Spleen (tissue), 11 donors: ENCODE measurements at regions not wholly inside any gene's neighbourhood (a gene's known extent, or its start where the extent isn't known, plus 50 kb on each side); places are given as distances from the start of the nearest gene placed in this dataset.

Experiments
- DNase-seq: peaks from one replicate; pipeline ENCODE4 v3.0.0-alpha.2; 2020
- H3K27ac ChIP-seq, 8 donors: fragments of 200-600 bp; sonication (generic) in 7 of 8; 1 replicate in 4 of 8; 2 replicates in 4 of 8; pipeline versions ENCODE4 v1.5.0 to v1.8.0; 2016 to 2021; ENCODE audit warnings: inconsistent platforms in 4 of 8, mild to moderate bottlenecking in 4 of 8, moderate library complexity in 1 of 8
- H3K27me3 ChIP-seq, 7 donors: fragments of 200-600 bp; sonication (generic) in 6 of 7; replicated peaks in 1 of 7; 1 replicate in 4 of 7; 2 replicates in 3 of 7; pipeline versions ENCODE4 v1.5.0 to v1.8.0; 2016 to 2021; ENCODE audit warnings: inconsistent platforms in 3 of 7, mild to moderate bottlenecking in 1 of 7
- H3K36me3 ChIP-seq, 6 donors: fragments of 200-600 bp; sonication (generic) in 5 of 6; 1 replicate in 4 of 6; 2 replicates in 2 of 6; pipeline versions ENCODE4 v1.5.0 to v1.8.0; 2016 to 2021; ENCODE audit warnings: inconsistent platforms in 2 of 6
- H3K4me1 ChIP-seq, 6 donors: fragments of 200-600 bp; sonication (generic) in 5 of 6; 1 replicate in 3 of 6; 2 replicates in 3 of 6; pipeline versions ENCODE4 v1.5.0 to v1.8.0; 2016 to 2021; ENCODE audit warnings: inconsistent platforms in 3 of 6
- H3K4me3 ChIP-seq, 8 donors: fragments of 200-600 bp; sonication (generic) in 7 of 8; 1 replicate in 4 of 8; 2 replicates in 4 of 8; pipeline versions ENCODE4 v1.5.0 to v1.8.0; 2016 to 2021; ENCODE audit warnings: inconsistent platforms in 4 of 8, mild to moderate bottlenecking in 4 of 8, moderate library complexity in 2 of 8
- H3K9me3 ChIP-seq, 8 donors: fragments of 200-600 bp; sonication (generic) in 7 of 8; 1 replicate in 4 of 8; 2 replicates in 4 of 8; pipeline versions ENCODE4 v1.5.0 to v1.8.0; 2016 to 2021; ENCODE audit warnings: inconsistent platforms in 4 of 8
- POLR2A ChIP-seq, 3 donors: fragments of 450-650 bp; IDR thresholded peaks; one replicate each; pipeline ENCODE4 v1.5.1; 2017; ENCODE audit warnings: antibody characterized with exemption in 3 of 3, mild to moderate bottlenecking in 1 of 3
- POLR2AphosphoS5 ChIP-seq, 3 donors: sonication (generic); formaldehyde crosslinking; IDR thresholded peaks; one replicate each; pipeline ENCODE4 v1.5.1; 2017; ENCODE audit warnings: antibody characterized with exemption in 3 of 3
- WGBS, 5 donors: extraction: QIAGEN DNeasy Blood & Tissue Kit in 3 of 5; methylation state at CpG; one replicate each; pipeline versions ENCODE4 v1.1.5 to v1.1.7; 2013 to 2018; 5-methylcytosine and 5-hydroxymethylcytosine counted together
- intact Hi-C: fragments of 100-400 bp; cut with DNase I; formaldehyde crosslinking; loops from one replicate; pipeline ENCODE4 v1.15.0; 2023; ENCODE audit warnings: low total_unique reads
- TF ChIP-seq, protein P1 (sequence below), 11 experiments: fragments of 200-600 bp in 7 of 11; fragments of 450-650 bp in 4 of 11; sonication (generic) in 4 of 11; IDR thresholded peaks in 8 of 11; conservative IDR thresholded peaks in 3 of 11; 1 replicate in 7 of 11; 2 replicates in 4 of 11; pipeline versions ENCODE4 v1.4.0 to v1.8.0; 2016 to 2021; ENCODE audit warnings: antibody characterized with exemption in 11 of 11, inconsistent platforms in 4 of 11, mild to moderate bottlenecking in 1 of 11
- donor health status: healthy with polysubstance abuse.
- donor health status: DM: no; HTN: no; CAD: no; lungs with moderate emphysema.
- donor health status: DM: no; HTN: no; CAD: no.
- donor health status: Bipolar disorder and iron deficiency.
- donor health status: healthy.
- donor health status: DM: no; HTN: no; CAD: no.
- donor health status: DM: yes; HTN: yes; CAD: no.

DNA sequence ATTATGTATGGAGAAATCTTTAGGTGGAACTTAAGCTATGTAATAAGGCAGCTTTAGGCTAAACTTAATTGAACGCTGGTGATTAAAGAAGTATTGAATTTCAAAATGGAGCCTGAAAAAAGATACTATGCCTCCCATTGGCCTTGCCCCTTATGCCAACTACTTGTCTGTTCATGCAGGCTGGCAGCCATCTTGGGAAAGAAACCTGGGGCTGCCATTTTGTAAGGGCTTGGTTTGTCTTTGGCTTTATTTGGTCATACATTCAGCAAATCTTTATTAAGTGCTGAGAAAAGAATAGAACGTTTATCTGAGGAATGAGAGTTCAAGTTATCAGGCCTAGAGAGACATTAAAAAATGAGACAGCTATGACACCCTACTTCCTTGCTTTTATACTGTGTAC lies 231.3 kb downstream of the KCNE4 start:
- TF ChIP-seq POLR2AphosphoS5 (IDR thresholded peaks at IDR 0.05) (no peak), POLR2A (IDR thresholded peaks at IDR 0.05) (no peak)
- TF ChIP-seq, protein P1, sequence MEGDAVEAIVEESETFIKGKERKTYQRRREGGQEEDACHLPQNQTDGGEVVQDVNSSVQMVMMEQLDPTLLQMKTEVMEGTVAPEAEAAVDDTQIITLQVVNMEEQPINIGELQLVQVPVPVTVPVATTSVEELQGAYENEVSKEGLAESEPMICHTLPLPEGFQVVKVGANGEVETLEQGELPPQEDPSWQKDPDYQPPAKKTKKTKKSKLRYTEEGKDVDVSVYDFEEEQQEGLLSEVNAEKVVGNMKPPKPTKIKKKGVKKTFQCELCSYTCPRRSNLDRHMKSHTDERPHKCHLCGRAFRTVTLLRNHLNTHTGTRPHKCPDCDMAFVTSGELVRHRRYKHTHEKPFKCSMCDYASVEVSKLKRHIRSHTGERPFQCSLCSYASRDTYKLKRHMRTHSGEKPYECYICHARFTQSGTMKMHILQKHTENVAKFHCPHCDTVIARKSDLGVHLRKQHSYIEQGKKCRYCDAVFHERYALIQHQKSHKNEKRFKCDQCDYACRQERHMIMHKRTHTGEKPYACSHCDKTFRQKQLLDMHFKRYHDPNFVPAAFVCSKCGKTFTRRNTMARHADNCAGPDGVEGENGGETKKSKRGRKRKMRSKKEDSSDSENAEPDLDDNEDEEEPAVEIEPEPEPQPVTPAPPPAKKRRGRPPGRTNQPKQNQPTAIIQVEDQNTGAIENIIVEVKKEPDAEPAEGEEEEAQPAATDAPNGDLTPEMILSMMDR (IDR thresholded peaks at IDR 0.05 in 8 of 11, conservative IDR thresholded peaks at IDR 0.05 in 3 of 11): no peak

DNA sequence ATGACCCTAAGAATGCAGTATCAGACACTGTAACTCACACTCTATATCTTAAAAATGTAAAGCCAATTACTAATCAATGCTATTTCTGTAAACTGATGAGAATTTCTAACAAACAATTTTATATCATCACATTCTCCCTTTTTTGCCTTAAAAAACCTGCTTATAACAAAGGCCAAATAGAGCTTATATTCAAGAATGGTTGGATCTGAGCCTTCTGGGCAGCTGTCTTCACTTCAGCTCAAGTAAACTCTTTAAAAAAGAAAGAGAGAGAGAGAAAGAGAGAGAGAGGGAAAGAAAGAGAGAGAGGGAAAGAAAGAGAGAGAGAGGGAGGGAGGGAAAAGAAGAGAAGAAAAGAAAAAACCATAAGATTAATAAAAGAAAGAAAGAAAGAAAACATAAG lies 231.8 kb downstream of the KCNE4 start:
- no peaks in the 10 kb centered on the region for H3K36me3 ChIP-seq
- H3K4me1 ChIP-seq: no peaks in the 10 kb centered on the region
- no peak for DNase-seq
- H3K9me3 ChIP-seq: peaks cover 0 to 21% (median 9%) of the 10 kb centered on the region in 8 donors
- H3K27me3 ChIP-seq: no peaks in the 10 kb centered on the region
- no peak overlapping the region for H3K4me3 ChIP-seq
- H3K27ac ChIP-seq: no peak overlapping the region
- intact Hi-C loops: no loop called here
- no peak for TF ChIP-seq POLR2A (IDR thresholded peaks at IDR 0.05)
- TF ChIP-seq, protein P1 (IDR thresholded peaks at IDR 0.05 in 8 of 11, conservative IDR thresholded peaks at IDR 0.05 in 3 of 11): no peak
- no peak for TF ChIP-seq POLR2AphosphoS5 (IDR thresholded peaks at IDR 0.05)

More for the DNA sequence above, 231.3 kb downstream of the KCNE4 start:
- Histone ChIP-seq H3K27ac (no peak overlapping the region), H3K4me3 (no peak overlapping the region), H3K4me1 (no peaks in the 10 kb centered on the region), H3K27me3 (no peaks in the 10 kb centered on the region), H3K36me3 (no peaks in the 10 kb centered on the region), H3K9me3 (peaks cover 0 to 20% (median 9%) of the 10 kb centered on the region in 8 donors)
- 70 to 81% (median 75%) methylated on average over 2 of the region's 2 CpGs for WGBS, 5 donors
- no peak for DNase-seq
- intact Hi-C loops: no loop called here

DNA sequence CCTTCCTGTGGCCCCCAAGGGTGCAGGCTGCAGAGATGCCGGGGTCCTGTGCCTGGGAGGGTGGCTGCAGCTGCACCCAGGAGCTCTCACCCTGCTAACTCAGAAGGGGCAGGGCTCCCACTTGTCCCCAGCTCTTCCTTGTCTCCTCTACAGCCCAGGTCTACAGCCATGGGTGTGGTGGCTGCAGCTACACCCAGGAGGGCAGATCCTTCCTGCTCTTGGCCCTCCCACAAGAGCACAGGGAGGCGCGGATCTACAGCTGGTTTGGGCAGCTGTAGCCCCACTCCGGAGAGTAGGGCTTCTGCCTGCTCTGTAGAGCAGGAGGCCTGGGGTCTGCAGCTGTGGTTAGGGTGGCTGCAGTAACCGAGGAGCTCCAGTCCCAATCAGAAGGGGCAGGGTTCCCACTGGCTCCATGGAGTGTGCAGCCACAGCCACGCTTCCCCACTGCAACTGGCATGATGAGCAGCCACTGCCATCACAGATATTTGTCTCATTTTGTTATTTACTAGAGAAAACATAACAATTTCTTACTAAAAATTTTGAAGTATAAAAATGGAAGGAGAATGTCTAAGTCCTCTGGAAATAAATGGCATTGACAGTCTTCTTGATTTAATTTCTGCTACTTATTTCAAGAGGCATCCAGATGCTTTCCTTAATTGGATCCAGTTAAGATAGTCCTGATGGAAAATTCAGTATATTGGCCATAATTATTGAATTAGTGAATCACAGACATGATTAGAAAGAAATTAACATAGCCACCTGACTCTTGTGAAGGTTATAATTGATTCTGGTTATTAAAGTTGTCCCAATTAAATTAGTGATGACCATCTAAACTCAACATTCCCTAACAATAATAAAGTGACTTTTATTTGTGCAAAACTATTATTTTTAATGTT lies 233.6 kb downstream of the KCNE4 start:
- no peak for DNase-seq
- H3K4me3 ChIP-seq: no peak overlapping the region
- 70 to 93% (median 86%) methylated on average over 2 to 6 of the region's 6 CpGs for WGBS, 5 donors
- peaks cover 0 to 22% (median 9%) of the 10 kb centered on the region in 8 donors for H3K9me3 ChIP-seq
- intact Hi-C loops: no loop called here
- no peaks in the 10 kb centered on the region for H3K36me3 ChIP-seq
- TF ChIP-seq, protein P1 (IDR thresholded peaks at IDR 0.05 in 8 of 11, conservative IDR thresholded peaks at IDR 0.05 in 3 of 11): no peak
- TF ChIP-seq POLR2A (IDR thresholded peaks at IDR 0.05): no peak
- no peak for TF ChIP-seq POLR2AphosphoS5 (IDR thresholded peaks at IDR 0.05)
- H3K27me3 ChIP-seq: no peaks in the 10 kb centered on the region
- no peaks in the 10 kb centered on the region for H3K4me1 ChIP-seq
- no peak overlapping the region for H3K27ac ChIP-seq

DNA sequence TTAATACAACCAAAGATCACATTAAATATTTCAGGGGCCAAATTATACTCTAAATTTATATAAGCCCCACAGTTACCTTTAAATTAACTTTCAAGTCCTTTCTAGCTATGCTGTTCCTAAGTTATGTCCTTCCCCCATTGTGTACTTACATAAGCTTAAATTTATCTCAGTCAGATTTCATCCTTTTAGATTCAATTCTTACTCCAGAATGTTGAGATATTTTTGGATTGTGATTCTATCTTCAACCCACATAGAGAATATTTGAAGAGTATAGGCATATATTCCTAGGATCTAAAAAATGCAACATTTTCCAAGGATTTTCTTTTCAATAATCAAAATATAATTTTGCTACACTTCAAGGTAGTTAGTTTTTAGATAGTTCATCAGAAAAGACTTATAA lies 242.8 kb downstream of the KCNE4 start:
- H3K27me3 ChIP-seq: no peaks in the 10 kb centered on the region
- H3K9me3 ChIP-seq: peaks cover 0 to 21% (median 3%) of the 10 kb centered on the region in 8 donors
- no peak for TF ChIP-seq POLR2AphosphoS5 (IDR thresholded peaks at IDR 0.05)
- TF ChIP-seq, protein P1 (IDR thresholded peaks at IDR 0.05 in 8 of 11, conservative IDR thresholded peaks at IDR 0.05 in 3 of 11): no peak
- no peak for TF ChIP-seq POLR2A (IDR thresholded peaks at IDR 0.05)
- H3K36me3 ChIP-seq: no peaks in the 10 kb centered on the region
- no peaks in the 10 kb centered on the region for H3K4me1 ChIP-seq
- intact Hi-C loops: no loop called here
- no peak overlapping the region for H3K27ac ChIP-seq
- DNase-seq: no peak
- H3K4me3 ChIP-seq: no peak overlapping the region
